CD14-positive monocyte (primary cell): ENCODE measurements at regions not wholly inside any gene's neighbourhood (a gene's known extent, or its start where the extent isn't known, plus 50 kb on each side); places are given as distances from the start of the nearest gene placed in this dataset.

Source experiments
- DNase-seq, 3 donors: peaks; one replicate each; pipeline ENCODE4 v3.0.0-alpha.2; 2011 to 2022
- H2AFZ ChIP-seq: 2 replicates; pipeline ENCODE4 v1.6.0; 2012; ENCODE audit warnings: mild to moderate bottlenecking, low read depth, low read length, inconsistent platforms; ENCODE audit not compliant: insufficient read depth, poor library complexity, severe bottlenecking
- H3K27ac ChIP-seq, 2 donors: 1 replicate in 1 of 2; 2 replicates in 1 of 2; pipeline ENCODE4 v1.5.1; 2012 to 2013; ENCODE audit warnings: low read length in 2 of 2, control low read depth in 1 of 2, inconsistent platforms in 1 of 2, low read depth in 1 of 2, mild to moderate bottlenecking in 1 of 2
- H3K27me3 ChIP-seq, 2 donors: one replicate each; pipeline versions ENCODE4 v1.6.0 to v1.6.1; 2011 to 2013; ENCODE audit warnings: low read length in 2 of 2; ENCODE audit not compliant: control insufficient read depth in 2 of 2, insufficient read depth in 2 of 2
- H3K36me3 ChIP-seq, 2 donors: replicated peaks in 1 of 2; 1 replicate in 1 of 2; 2 replicates in 1 of 2; pipeline versions ENCODE4 v1.5.1 to v1.6.1; 2012 to 2013; ENCODE audit warnings: low read length in 2 of 2, control low read depth in 1 of 2, inconsistent platforms in 1 of 2, mild to moderate bottlenecking in 1 of 2; ENCODE audit not compliant: insufficient read depth in 2 of 2, control insufficient read depth in 1 of 2
- H3K4me1 ChIP-seq, 2 donors: 1 replicate in 1 of 2; 2 replicates in 1 of 2; pipeline versions ENCODE4 v1.5.1 to v1.6.1; 2012 to 2013; ENCODE audit warnings: low read length in 2 of 2, control low read depth in 1 of 2, inconsistent platforms in 1 of 2, mild to moderate bottlenecking in 1 of 2, moderate library complexity in 1 of 2; ENCODE audit not compliant: insufficient read depth in 2 of 2, control insufficient read depth in 1 of 2
- H3K4me2 ChIP-seq: replicated peaks from 2 replicates; pipeline ENCODE3; 2012; ENCODE audit warnings: low read length, moderate library complexity, mild to moderate bottlenecking; ENCODE audit not compliant: poor library complexity, severe bottlenecking; ENCODE audit errors: extremely low read depth
- H3K4me3 ChIP-seq, 3 experiments: fragments of 200-600 bp in 1 of 3; sonication (generic) in 1 of 3; replicated peaks in 1 of 3; 1 replicate in 2 of 3; 2 replicates in 1 of 3; pipeline ENCODE4 v1.5.1; 2011 to 2013; ENCODE audit warnings: low read length in 3 of 3, mild to moderate bottlenecking in 3 of 3, control low read depth in 2 of 3, low read depth in 2 of 3, inconsistent platforms in 1 of 3, moderate library complexity in 1 of 3
- H3K79me2 ChIP-seq: 2 replicates; pipeline ENCODE4 v1.6.0; 2012; ENCODE audit warnings: mild to moderate bottlenecking, control low read depth, inconsistent platforms, low read length, moderate library complexity; ENCODE audit not compliant: insufficient read depth
- H3K9ac ChIP-seq: 2 replicates; pipeline ENCODE4 v1.6.0; 2017; ENCODE audit warnings: low read length, mild to moderate bottlenecking; ENCODE audit not compliant: insufficient read depth, poor library complexity, severe bottlenecking
- H3K9me3 ChIP-seq, 2 donors: replicated peaks in 1 of 2; 1 replicate in 1 of 2; 2 replicates in 1 of 2; pipeline versions ENCODE4 v1.5.1 to v1.6.1; 2012 to 2013; ENCODE audit warnings: low read length in 2 of 2, control low read depth in 1 of 2; ENCODE audit not compliant: control insufficient read depth in 1 of 2, insufficient read depth in 1 of 2
- H4K20me1 ChIP-seq: 2 replicates; pipeline ENCODE4 v1.6.0; 2012; ENCODE audit warnings: mild to moderate bottlenecking, low read length, control low read depth, moderate library complexity; ENCODE audit not compliant: insufficient read depth
- H3K27ac Mint-ChIP-seq, 7 donors: one replicate each; pipeline ENCODE4 v1.8.0; 2020; ENCODE audit warnings: mild to moderate bottlenecking in 7 of 7, mixed read lengths in 7 of 7, moderate library complexity in 6 of 7, inconsistent platforms in 2 of 7
- H3K27me3 Mint-ChIP-seq, 3 donors: one replicate each; pipeline ENCODE4 v1.8.0; 2021 to 2022; ENCODE audit warnings: low read depth in 3 of 3, mild to moderate bottlenecking in 3 of 3, mixed read lengths in 3 of 3, moderate library complexity in 3 of 3, inconsistent platforms in 1 of 3
- H3K36me3 Mint-ChIP-seq, 2 donors: one replicate each; pipeline ENCODE4 v1.8.0; 2020; ENCODE audit warnings: mixed read lengths in 2 of 2, inconsistent platforms in 1 of 2, mild to moderate bottlenecking in 1 of 2
- H3K4me1 Mint-ChIP-seq: one replicate; pipeline ENCODE4 v1.8.0; 2020; ENCODE audit warnings: mild to moderate bottlenecking, mixed read lengths
- H3K4me3 Mint-ChIP-seq, 2 donors: one replicate each; pipeline ENCODE4 v1.8.0; 2020; ENCODE audit warnings: mild to moderate bottlenecking in 2 of 2, mixed read lengths in 2 of 2, moderate library complexity in 1 of 2
- H3K9me3 Mint-ChIP-seq, 7 donors: one replicate each; pipeline ENCODE4 v1.8.0; 2020 to 2022; ENCODE audit warnings: mixed read lengths in 7 of 7, mild to moderate bottlenecking in 6 of 7, moderate library complexity in 6 of 7, inconsistent platforms in 2 of 7
- WGBS: methylation state at CpG from one replicate; pipeline ENCODE4 v1.1.5; 2013; ENCODE audit warnings: missing lambda C conversion rate; ENCODE audit not compliant: insufficient coverage; 5-methylcytosine and 5-hydroxymethylcytosine counted together
- intact Hi-C, 2 donors: fragments of 100-400 bp; cut with micrococcal nuclease; formaldehyde crosslinking; loops; one replicate each; pipeline versions ENCODE4 v1.15.0 to v1.15.1; 2023
- TF ChIP-seq, protein P1 (sequence below): fragments of 200-600 bp; IDR thresholded peaks from one replicate; pipeline ENCODE4 v1.8.0; 2022; ENCODE audit warnings: antibody characterized with exemption, mild to moderate bottlenecking

DNA sequence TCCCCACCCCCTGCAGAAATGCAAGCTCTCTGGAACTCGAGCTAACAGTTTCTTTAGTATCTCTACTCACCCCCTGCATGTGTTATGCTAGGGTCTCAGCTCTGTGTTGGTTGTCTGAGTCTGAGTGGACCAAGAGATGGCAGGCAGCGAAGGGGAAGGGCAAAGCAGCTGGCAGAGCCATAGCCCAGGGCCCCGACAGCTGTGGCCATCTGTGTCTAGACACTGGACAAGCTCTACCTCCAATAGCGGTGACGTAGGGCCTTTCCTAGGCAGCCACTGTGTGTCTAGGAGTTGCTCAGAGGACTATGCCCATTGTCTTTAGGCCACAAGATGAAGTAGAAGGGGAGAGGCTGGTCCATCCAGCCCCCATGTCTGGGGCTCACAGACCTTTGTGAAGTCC, 79.2 kb downstream of the EFNB1 start:
- Mint-ChIP-seq H3K36me3 (no peaks in the 10 kb centered on the region), H3K9me3 (no peaks in the 10 kb centered on the region), H3K27me3 (peaks cover 12 to 22% (median 15%) of the 10 kb centered on the region in 3 donors), H3K4me3 (no peak overlapping the region), H3K27ac (no peak overlapping the region), H3K4me1 (peaks cover 2% of the 10 kb centered on the region)
- Histone ChIP-seq H3K27ac (no peak overlapping the region), H3K9me3 (no peaks in the 10 kb centered on the region), H3K79me2 (no peaks in the 10 kb centered on the region), H2AFZ (no peak overlapping the region), H3K4me1 (no peaks in the 10 kb centered on the region), H3K27me3 (peaks cover 0 to 10% of the 10 kb centered on the region in 2 donors), H4K20me1 (no peaks in the 10 kb centered on the region), H3K9ac (no peak overlapping the region), H3K4me3 (no peak overlapping the region), H3K36me3 (no peaks in the 10 kb centered on the region), H3K4me2 (no peak overlapping the region)
- WGBS, result no CpG with 5 or more reads among the region's 5 CpGs
- intact Hi-C loops, result no loop called here
- DNase-seq, result no peak
- TF ChIP-seq, protein P1, sequence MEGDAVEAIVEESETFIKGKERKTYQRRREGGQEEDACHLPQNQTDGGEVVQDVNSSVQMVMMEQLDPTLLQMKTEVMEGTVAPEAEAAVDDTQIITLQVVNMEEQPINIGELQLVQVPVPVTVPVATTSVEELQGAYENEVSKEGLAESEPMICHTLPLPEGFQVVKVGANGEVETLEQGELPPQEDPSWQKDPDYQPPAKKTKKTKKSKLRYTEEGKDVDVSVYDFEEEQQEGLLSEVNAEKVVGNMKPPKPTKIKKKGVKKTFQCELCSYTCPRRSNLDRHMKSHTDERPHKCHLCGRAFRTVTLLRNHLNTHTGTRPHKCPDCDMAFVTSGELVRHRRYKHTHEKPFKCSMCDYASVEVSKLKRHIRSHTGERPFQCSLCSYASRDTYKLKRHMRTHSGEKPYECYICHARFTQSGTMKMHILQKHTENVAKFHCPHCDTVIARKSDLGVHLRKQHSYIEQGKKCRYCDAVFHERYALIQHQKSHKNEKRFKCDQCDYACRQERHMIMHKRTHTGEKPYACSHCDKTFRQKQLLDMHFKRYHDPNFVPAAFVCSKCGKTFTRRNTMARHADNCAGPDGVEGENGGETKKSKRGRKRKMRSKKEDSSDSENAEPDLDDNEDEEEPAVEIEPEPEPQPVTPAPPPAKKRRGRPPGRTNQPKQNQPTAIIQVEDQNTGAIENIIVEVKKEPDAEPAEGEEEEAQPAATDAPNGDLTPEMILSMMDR, result no peak

DNA sequence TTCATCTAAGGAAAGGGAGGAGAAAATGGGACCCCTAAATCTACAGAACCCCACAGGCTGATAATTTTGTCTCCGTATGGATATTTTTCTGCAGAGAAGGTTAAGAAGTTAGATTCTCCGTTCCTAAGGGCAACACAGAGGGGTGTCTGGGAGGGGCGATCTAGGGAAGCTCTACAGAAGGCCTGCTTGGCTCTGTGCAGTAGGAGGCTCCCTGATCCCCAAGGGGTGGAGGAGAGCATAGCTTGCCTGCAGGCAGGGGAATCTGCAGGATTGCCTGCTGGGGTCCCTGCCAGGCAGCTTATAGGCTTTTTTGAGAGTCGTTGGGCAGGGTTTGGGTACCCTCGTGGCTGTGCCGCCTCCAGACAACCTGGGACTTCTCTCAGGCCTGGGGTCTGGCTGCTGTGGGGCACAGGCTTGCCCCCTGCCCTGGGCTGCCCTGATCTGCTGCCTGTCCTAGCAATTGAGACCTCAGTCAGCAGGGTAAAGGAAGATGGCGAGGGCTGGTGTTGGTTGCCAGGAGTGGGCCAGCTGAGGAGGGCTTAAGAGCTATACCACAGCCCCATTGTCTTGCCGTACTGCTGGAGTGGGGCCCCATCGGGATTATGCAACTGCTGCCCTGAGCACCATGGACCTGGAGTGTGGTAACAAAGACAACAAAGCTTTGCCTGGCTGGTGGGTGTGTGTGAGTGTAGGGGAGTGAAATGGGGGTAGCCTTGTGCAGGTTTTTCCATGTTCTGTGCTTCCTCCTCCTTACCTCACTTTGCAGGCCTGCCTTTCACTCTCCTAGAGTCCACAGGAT, 74.1 kb downstream of the EFNB1 start:
- Mint-ChIP-seq H3K27me3 (peaks cover 0 to 9% (median 0%) of the 10 kb centered on the region in 3 donors), H3K36me3 (no peaks in the 10 kb centered on the region), H3K4me3 (no peak overlapping the region), H3K9me3 (no peaks in the 10 kb centered on the region), H3K4me1 (peaks cover 3% of the 10 kb centered on the region), H3K27ac (no peak overlapping the region)
- intact Hi-C loops, result no loop called here
- H3K36me3 ChIP-seq, result no peaks in the 10 kb centered on the region
- no peak overlapping the region for H3K4me2 ChIP-seq
- H3K4me1 ChIP-seq, result no peaks in the 10 kb centered on the region
- 72% methylated on average over 6 of the region's 9 CpGs for WGBS
- H4K20me1 ChIP-seq, result no peaks in the 10 kb centered on the region
- TF ChIP-seq, protein P1, result no peak
- no peak for DNase-seq
- no peak overlapping the region for H2AFZ ChIP-seq
- no peaks in the 10 kb centered on the region for H3K9me3 ChIP-seq
- H3K79me2 ChIP-seq, result no peaks in the 10 kb centered on the region
- no peak overlapping the region for H3K27ac ChIP-seq
- H3K9ac ChIP-seq, result no peak overlapping the region
- H3K27me3 ChIP-seq, result no peaks in the 10 kb centered on the region
- no peak overlapping the region for H3K4me3 ChIP-seq
